Epithelial cell of proximal tubule (primary cell): ENCODE measurements at regions not wholly inside any gene's neighbourhood (a gene's known extent, or its start where the extent isn't known, plus 50 kb on each side); places are given as distances from the start of the nearest gene placed in this dataset.
"Not testable (repeated sequence)": the region's sequence is repeated elsewhere in the genome, so short reads cannot be mapped to it uniquely, and the experiment has no call there.

Experiments used
- DNase-seq: peaks from one replicate; pipeline ENCODE4 v3.0.0-alpha.2; 2011; ENCODE audit warnings: low read depth
- H3K4me3 ChIP-seq: 2 replicates; pipeline ENCODE4 v1.5.1; 2011; ENCODE audit warnings: low read depth, mild to moderate bottlenecking, low read length
- TF ChIP-seq, protein P1 (sequence below): conservative IDR thresholded peaks from 2 replicates; pipeline ENCODE4 v1.5.1; 2012; ENCODE audit warnings: low read depth, mild to moderate bottlenecking, low read length

DNA sequence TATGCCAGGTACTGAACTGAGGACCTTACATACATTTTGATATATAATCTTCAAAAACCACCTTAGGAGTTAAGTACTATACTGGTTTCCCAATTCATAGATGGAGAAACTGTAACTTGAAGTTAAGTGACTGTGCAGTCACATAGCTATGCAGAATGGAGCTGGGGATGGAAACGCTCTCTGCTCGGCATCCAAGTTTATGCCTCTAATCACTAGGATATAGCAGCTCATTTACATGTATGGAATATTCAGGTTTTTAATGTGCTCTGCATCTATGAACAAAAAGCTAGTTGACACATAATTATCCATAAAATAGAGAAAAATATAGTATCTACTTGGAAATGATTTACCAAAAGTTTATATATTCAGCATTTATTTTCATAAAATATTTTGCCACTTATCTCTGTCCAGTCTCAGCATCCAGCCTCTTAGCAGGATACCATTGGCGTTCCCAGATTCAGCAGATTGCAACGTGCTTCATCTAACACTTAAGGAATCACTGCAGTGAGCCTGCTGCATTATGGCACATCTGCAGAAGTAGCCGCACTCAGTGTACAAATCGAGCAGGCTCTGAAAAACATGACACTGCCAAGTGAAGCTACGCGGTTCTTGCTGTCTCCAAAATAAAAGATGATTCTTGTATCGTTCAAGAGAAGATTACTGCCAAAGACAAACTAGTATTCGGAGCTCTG is 70.4 kb downstream of the MRPL57 start:
- TF ChIP-seq, protein P1, sequence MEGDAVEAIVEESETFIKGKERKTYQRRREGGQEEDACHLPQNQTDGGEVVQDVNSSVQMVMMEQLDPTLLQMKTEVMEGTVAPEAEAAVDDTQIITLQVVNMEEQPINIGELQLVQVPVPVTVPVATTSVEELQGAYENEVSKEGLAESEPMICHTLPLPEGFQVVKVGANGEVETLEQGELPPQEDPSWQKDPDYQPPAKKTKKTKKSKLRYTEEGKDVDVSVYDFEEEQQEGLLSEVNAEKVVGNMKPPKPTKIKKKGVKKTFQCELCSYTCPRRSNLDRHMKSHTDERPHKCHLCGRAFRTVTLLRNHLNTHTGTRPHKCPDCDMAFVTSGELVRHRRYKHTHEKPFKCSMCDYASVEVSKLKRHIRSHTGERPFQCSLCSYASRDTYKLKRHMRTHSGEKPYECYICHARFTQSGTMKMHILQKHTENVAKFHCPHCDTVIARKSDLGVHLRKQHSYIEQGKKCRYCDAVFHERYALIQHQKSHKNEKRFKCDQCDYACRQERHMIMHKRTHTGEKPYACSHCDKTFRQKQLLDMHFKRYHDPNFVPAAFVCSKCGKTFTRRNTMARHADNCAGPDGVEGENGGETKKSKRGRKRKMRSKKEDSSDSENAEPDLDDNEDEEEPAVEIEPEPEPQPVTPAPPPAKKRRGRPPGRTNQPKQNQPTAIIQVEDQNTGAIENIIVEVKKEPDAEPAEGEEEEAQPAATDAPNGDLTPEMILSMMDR: no peak
- H3K4me3 ChIP-seq: no peak overlapping the region
- no peak for DNase-seq

DNA sequence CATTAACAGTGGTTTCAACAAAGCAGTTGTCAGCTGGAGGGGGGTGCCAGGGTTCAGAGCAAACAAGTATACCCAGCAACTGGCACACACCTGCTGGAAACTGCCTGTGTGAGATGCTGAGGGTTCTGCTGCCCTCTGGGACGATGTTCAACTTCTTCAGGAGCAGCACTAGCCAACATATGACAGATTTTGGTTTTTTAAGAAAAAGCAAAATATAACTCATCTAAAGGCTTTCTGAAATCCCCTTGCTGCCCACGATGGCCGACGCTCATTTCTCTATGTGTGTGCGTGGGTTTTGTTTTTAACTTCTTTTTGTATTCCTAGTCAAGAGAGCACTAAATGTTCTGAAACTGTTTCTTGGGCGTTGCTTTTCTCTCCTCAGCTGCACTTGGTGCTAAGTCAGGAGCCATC is 79.9 kb downstream of the MRPL57 start:
- TF ChIP-seq, protein P1: no peak
- H3K4me3 ChIP-seq: no peak overlapping the region
- DNase-seq: no peak

DNA sequence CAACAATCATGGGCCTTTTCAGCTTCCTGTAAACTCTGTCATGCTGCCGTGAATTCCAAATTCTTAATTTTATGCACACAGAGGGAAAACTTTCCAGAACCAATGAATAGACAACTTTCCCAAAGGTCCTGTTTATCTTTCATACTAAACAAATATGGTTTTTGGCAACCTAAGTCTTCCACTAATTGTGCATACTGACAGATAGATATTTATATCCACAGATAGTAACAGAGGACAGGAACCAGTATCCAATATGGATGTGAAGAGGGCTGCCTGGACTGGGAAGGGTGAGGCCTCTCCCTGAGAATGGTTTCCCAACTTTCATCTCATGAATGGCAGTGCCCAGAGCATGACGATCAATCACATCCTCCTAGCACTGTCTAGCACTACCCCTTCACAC is 80.4 kb downstream of the MRPL57 start:
- TF ChIP-seq, protein P1: no peak
- DNase-seq: no peak
- H3K4me3 ChIP-seq: no peak overlapping the region

DNA sequence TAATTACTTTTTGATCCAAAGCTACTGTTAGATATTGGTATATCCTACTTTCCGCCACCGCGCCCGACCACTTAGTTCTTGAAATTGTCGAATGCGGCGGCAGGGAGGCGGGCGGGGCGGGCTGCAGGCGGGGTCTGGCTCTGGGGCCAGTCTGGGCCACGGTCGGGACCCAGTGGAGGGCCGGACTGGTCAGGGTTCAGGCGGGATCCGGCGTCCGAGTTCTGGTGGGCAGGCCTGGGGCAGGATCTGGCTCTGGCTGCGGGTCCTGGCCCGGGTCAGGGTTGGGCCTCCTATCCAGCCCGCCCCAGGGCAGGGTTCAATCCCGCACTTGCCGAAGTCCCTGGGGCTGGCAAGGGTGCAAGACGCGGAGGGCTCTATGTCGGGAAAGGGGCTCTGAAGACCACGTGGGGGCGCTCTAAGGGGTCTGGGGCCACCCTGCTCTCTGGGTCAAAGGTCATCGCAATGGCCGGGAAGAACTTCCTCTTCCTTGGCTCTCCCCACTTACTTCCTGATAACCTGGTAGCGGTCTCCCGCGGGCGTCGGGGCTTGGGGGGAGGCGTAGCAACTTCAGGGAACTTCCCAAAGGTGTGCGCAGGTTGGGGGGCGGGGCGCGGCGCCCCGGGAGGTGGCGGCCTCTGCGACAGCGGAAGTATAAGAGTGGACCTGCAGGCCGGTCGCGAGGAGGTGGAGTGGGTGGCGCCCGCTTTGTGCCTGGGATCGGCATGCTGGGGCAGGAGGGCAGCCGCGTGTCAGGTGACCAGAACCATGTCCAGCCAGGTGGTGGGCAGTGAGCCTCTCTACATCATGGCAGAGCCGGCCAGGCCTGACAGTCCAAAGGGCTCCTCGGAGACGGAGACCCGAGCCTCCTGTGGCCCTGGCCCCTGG is 83.4 kb downstream of the MRPL57 start:
- no peak for DNase-seq
- TF ChIP-seq, protein P1: no peak

DNA sequence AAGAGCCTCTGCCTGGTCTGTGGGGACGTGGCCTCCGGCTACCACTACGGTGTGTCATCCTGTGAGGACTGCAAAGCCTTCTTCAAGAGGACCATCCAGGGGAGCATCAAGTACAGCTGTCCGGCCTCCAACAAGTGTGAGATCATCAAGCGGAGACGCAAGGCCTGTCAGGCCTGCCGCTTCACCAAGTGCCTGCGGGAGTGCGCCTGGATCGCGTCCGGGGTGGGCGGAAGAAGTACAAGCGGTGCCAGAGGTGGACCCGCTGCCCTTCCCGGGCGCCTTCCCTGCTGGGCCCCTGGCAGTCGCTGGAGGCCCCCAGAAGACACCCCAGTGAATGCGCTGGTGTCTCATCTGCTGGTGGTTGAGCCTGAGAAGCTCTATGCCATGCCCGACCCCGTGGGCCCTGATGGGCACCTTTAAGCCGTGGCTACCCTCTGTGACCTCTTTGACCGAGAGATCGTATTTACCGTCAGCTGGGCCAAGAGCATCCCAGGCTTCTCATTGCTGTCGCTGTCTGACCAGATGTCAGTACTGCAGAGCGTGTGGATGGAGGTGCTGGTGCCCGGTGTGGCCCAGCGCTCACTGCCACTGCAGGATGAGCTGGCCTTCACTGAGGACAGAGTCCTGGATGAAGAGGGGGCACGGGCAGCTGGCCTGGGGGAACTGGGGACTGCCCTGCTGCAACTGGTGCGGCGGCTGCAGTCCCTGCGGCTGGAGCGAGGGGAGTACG is 84.3 kb downstream of the MRPL57 start:
- DNase-seq: not testable (repeated sequence)

More for the DNA sequence above, 83.4 kb downstream of the MRPL57 start:
- no peak overlapping the region for H3K4me3 ChIP-seq

DNA sequence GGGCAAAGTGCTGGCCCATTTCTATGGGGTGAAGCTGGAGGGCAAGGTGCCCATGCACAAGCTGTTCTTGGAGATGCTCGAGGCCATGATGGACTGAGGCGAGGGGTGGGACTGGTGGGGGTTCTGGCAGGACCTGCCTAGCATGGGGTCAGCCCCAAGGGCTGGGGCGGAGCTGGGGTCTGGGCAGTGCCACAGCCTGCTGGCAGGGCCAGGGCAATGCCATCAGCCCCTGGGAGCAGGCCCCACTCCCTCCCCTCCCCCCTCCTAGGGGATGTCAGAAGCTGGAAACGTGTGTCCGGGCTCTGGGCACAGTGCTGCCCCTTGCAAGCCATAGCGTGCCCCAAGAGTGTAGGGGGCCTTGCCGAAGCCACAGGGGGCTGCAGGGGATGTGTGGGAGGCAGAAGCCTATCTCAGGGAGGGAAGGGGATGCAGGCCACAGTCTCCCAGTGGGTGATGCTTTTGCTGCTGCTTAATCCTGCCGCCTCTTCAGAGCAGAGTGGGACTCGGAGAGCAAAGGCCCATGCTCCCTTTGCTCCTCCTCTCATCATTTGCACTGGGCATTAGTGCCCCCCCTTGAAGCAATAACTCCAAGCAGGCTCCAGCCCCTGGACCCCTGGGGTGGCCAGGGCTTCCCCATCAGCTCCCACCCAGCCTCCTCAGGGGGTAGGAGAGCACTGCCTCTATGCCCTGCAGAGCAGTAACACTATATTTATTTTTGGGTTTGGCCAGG is 85.2 kb downstream of the MRPL57 start:
- not testable (repeated sequence) for DNase-seq, H3K4me3 ChIP-seq

More for the DNA sequence above, 84.3 kb downstream of the MRPL57 start:
- not testable (repeated sequence) for H3K4me3 ChIP-seq

DNA sequence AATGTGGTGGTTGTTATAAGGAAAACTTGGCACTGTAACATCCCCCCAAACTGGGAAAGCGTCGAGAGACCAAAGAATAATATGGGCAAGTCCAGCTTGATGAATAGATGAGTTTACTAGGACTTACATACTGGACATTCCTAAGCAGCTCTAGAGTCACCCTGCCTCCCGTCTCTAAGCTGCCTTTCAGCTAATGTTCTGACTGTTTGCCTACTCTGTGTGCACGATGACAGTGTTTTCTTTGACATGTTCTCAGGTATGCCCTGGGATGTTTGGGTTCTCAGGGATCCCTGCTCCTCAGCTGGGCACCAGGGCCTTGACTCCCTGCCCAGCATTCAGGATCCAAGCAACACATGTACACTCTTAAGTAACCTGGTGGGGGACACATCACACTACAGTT is 87.5 kb downstream of the MRPL57 start:
- DNase-seq, H3K4me3 ChIP-seq: not testable (repeated sequence)

DNA sequence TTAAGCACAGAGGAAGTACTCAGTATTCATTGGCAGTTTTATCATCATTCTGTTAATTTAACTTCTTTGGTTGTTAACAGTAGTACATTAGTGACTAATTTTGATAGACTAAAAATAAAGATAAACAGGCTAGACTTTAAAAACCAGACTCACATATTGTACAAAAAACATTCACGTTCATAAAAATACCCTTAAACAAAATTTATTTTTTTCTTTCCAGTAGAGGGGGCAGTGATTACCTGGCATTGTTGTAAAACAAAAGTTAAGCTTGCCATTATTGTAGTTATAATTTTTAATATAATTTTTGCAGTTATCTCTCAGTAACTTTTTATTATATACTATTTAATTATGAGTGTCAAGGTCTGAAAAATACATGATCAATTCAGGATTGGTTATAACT is 92.0 kb downstream of the MRPL57 start:
- DNase-seq, H3K4me3 ChIP-seq: not testable (repeated sequence)

DNA sequence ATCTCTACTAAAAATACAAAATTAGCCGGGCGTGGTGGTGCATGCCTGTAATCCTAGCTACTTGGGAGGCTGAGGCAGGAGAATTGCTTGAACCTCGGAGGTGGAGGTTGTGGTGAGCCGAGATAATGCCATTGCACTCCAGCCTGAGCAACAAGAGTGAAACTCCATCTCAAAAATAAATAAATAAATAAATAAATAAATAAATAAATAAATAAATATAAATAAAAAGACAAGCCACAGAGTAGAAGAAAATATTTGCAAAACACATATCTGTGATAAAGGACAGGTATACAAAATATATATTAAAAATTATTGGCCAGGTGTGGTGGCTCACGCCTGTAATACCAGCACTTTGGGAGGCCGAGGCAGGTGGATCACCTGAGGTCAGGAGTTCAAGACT is 96.0 kb downstream of the MRPL57 start:
- not testable (repeated sequence) for H3K4me3 ChIP-seq, DNase-seq

DNA sequence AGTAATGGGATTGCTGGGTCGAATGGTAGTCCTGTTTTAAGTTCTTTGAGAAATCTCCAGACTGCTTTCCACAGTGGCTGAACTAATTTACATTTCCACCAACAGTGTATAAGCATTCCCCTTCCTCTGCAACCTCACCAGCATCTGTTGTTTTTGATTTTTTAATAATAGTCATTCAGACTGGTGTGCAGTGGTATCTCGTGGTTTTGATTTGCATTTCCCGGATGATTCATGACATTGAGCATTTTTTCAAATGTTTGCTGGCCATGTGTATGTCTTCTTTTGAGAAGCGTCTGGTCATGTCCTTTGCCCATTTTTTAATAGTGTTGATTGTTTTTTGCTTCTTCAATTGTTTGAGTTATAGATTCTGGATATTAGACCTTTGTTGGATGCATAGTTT is 98.0 kb downstream of the MRPL57 start:
- DNase-seq, H3K4me3 ChIP-seq: not testable (repeated sequence)
